ENCODE measurements at regions not wholly inside any gene's neighbourhood (a gene's known extent, or its start where the extent isn't known, plus 50 kb on each side); places are given as distances from the start of the nearest gene placed in this dataset.

GRCh38 chr2:139394801-139395200 is 614.6 kb upstream of the NXPH2 start:
- Histone ChIP-seq H3K4me1 (no peaks in the 10 kb centered on the region), H3K4me3 (no peak overlapping the region), H3K27ac (no peak overlapping the region), H3K9me3 (no peaks in the 10 kb centered on the region), H3K27me3 (no peaks in the 10 kb centered on the region), H3K36me3 (no peaks in the 10 kb centered on the region)
- 45 to 53% methylated on average over 2 of the region's 2 CpGs for WGBS, 2 donors
- DNase-seq = no peak
- TF ChIP-seq CTCF (IDR thresholded peaks at IDR 0.05) (no peak), POLR2A (IDR thresholded peaks at IDR 0.05) (no peak), POLR2AphosphoS5 (IDR thresholded peaks at IDR 0.05) (no peak), EP300 (IDR thresholded peaks at IDR 0.05) (no peak)
- ATAC-seq (ENCODE audit: low FRiP score in 2 of 2) = no peak

DNA sequence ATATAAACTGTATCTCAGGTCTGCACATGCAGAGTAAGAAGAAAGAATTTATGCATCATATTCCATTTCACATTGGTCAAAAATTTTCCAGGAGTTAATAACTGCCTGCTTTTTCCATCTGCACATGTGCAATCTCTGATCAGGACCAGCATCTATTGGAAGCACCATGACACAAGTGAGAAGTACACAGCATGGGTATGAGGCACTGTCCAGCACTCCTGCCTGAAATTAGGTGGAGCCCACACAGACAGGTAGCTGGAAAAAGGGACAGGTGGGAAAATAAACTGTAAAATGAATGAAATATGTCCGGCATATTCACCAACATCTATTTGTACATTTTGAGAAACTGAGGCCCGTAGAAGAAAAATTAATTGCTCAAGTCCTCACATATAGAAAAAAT is 609.2 kb upstream of the NXPH2 start:
- no peak for DNase-seq
- no peaks in the 10 kb centered on the region for H3K27me3 ChIP-seq
- TF ChIP-seq CTCF (IDR thresholded peaks at IDR 0.05) (no peak), EP300 (IDR thresholded peaks at IDR 0.05) (no peak), POLR2A (IDR thresholded peaks at IDR 0.05) (no peak), POLR2AphosphoS5 (IDR thresholded peaks at IDR 0.05) (no peak)
- H3K9me3 ChIP-seq = no peaks in the 10 kb centered on the region
- H3K4me1 ChIP-seq = no peaks in the 10 kb centered on the region
- no peak for ATAC-seq (ENCODE audit: low FRiP score in 2 of 2)
- H3K4me3 ChIP-seq = no peak overlapping the region
- H3K27ac ChIP-seq = no peak overlapping the region
- H3K36me3 ChIP-seq = no peaks in the 10 kb centered on the region
- 92 to 96% methylated on average over 2 of the region's 2 CpGs for WGBS, 2 donors

GRCh38 chr2:139386401-139386800 is 606.2 kb upstream of the NXPH2 start:
- Histone ChIP-seq H3K27ac (no peak overlapping the region), H3K4me3 (no peak overlapping the region), H3K27me3 (no peaks in the 10 kb centered on the region), H3K4me1 (no peaks in the 10 kb centered on the region), H3K36me3 (no peaks in the 10 kb centered on the region), H3K9me3 (no peaks in the 10 kb centered on the region)
- DNase-seq (no peak), ATAC-seq (ENCODE audit: low FRiP score in 2 of 2) (no peak)
- WGBS, 2 donors = 91 to 100% methylated on average over 1 of the region's 1 CpG
- TF ChIP-seq POLR2A (IDR thresholded peaks at IDR 0.05) (no peak), EP300 (IDR thresholded peaks at IDR 0.05) (no peak), CTCF (IDR thresholded peaks at IDR 0.05) (no peak), POLR2AphosphoS5 (IDR thresholded peaks at IDR 0.05) (no peak)

GRCh38 chr2:139383532-139383931 is 603.3 kb upstream of the NXPH2 start:
- Histone ChIP-seq H3K4me3 (no peak overlapping the region), H3K27ac (no peak overlapping the region), H3K36me3 (no peaks in the 10 kb centered on the region), H3K9me3 (no peaks in the 10 kb centered on the region), H3K27me3 (no peaks in the 10 kb centered on the region), H3K4me1 (no peaks in the 10 kb centered on the region)
- no peak for ATAC-seq (ENCODE audit: low FRiP score in 2 of 2)
- TF ChIP-seq EP300 (IDR thresholded peaks at IDR 0.05) (no peak), POLR2AphosphoS5 (IDR thresholded peaks at IDR 0.05) (no peak), CTCF (IDR thresholded peaks at IDR 0.05) (no peak), POLR2A (IDR thresholded peaks at IDR 0.05) (no peak)
- no peak for DNase-seq

- ATAC-seq (ENCODE audit: low FRiP score in 2 of 2) = no peak
- TF ChIP-seq CTCF (IDR thresholded peaks at IDR 0.05) (no peak), POLR2AphosphoS5 (IDR thresholded peaks at IDR 0.05) (no peak), POLR2A (IDR thresholded peaks at IDR 0.05) (no peak), EP300 (IDR thresholded peaks at IDR 0.05) (no peak)
- H3K4me1 ChIP-seq = no peaks in the 10 kb centered on the region
- H3K36me3 ChIP-seq = no peaks in the 10 kb centered on the region
- no peaks in the 10 kb centered on the region for H3K9me3 ChIP-seq
- H3K27me3 ChIP-seq = no peaks in the 10 kb centered on the region
- no peak overlapping the region for H3K4me3 ChIP-seq
- no peak overlapping the region for H3K27ac ChIP-seq
- no peak for DNase-seq
- WGBS, 2 donors = 62% methylated on average over 1 of the region's 1 CpG
Observed at GRCh38 chr2:139380051-139380450, 599.9 kb upstream of the NXPH2 start.

Measured in upper lobe of left lung (tissue), 6 donors.